Neuron (in vitro differentiated cells): ENCODE measurements at regions not wholly inside any gene's neighbourhood (a gene's known extent, or its start where the extent isn't known, plus 50 kb on each side); places are given as distances from the start of the nearest gene placed in this dataset.
"Not testable (repeated sequence)": the region's sequence is repeated elsewhere in the genome, so short reads cannot be mapped to it uniquely, and the experiment has no call there.

Experiments
- H2AFZ ChIP-seq: one replicate; pipeline ENCODE4 v1.6.1; 2013; ENCODE audit warnings: low read depth, mild to moderate bottlenecking, inconsistent platforms, low read length, moderate library complexity
- H3K27me3 ChIP-seq: one replicate; pipeline ENCODE4 v1.6.1; 2013; ENCODE audit warnings: low read length; ENCODE audit not compliant: insufficient read depth
- H3K36me3 ChIP-seq: one replicate; pipeline ENCODE4 v1.6.1; 2013; ENCODE audit warnings: low read length; ENCODE audit not compliant: insufficient read depth
- H3K4me1 ChIP-seq: one replicate; pipeline ENCODE4 v1.6.1; 2013; ENCODE audit warnings: low read length; ENCODE audit not compliant: insufficient read depth
- H3K4me3 ChIP-seq: 2 replicates; pipeline ENCODE4 v1.5.1; 2013; ENCODE audit warnings: mild to moderate bottlenecking, low read length, moderate library complexity
- H3K9me3 ChIP-seq: one replicate; pipeline ENCODE4 v1.6.1; 2013; ENCODE audit warnings: low read length

- Histone ChIP-seq H3K4me1 (no peaks in the 10 kb centered on the region), H3K27me3 (peaks cover 37% of the 10 kb centered on the region), H3K4me3 (no peak overlapping the region), H3K9me3 (no peaks in the 10 kb centered on the region), H2AFZ (no peak overlapping the region), H3K36me3 (no peaks in the 10 kb centered on the region)
Observed at GRCh38 chr10:100624298-100624697, 88.6 kb downstream of the HIF1AN start.

GRCh38 chr10:100625816-100626215 is 90.1 kb downstream of the HIF1AN start:
- Histone ChIP-seq H2AFZ (no peak overlapping the region), H3K27me3 (peaks cover 37% of the 10 kb centered on the region), H3K4me3 (no peak overlapping the region), H3K36me3 (no peaks in the 10 kb centered on the region), H3K9me3 (no peaks in the 10 kb centered on the region), H3K4me1 (no peaks in the 10 kb centered on the region)

- H3K4me3 ChIP-seq, result no peak overlapping the region
- H2AFZ ChIP-seq, result no peak overlapping the region
- H3K36me3 ChIP-seq, result no peaks in the 10 kb centered on the region
- no peaks in the 10 kb centered on the region for H3K4me1 ChIP-seq
- H3K27me3 ChIP-seq, result peaks cover 39% of the 10 kb centered on the region
- no peaks in the 10 kb centered on the region for H3K9me3 ChIP-seq
Observed at GRCh38 chr10:100628061-100628460, 92.3 kb downstream of the HIF1AN start.

GRCh38 chr10:100631192-100631591 is 95.4 kb downstream of the HIF1AN start:
- peaks cover 31% of the 10 kb centered on the region for H3K27me3 ChIP-seq
- H3K4me1 ChIP-seq, result no peaks in the 10 kb centered on the region

GRCh38 chr10:100632027-100632426 is 96.3 kb downstream of the HIF1AN start:
- Histone ChIP-seq H3K36me3 (no peaks in the 10 kb centered on the region), H3K27me3 (peaks cover 32% of the 10 kb centered on the region), H3K4me1 (no peaks in the 10 kb centered on the region), H3K4me3 (no peak overlapping the region), H3K9me3 (no peaks in the 10 kb centered on the region), H2AFZ (no peak overlapping the region)

More at GRCh38 chr10:100631192-100631591, 95.4 kb downstream of the HIF1AN start:
- H3K4me3 ChIP-seq, result no peak overlapping the region
- H2AFZ ChIP-seq, result no peak overlapping the region
- H3K36me3 ChIP-seq, result no peaks in the 10 kb centered on the region
- no peaks in the 10 kb centered on the region for H3K9me3 ChIP-seq

- Histone ChIP-seq H2AFZ (no peak overlapping the region), H3K36me3 (no peaks in the 10 kb centered on the region), H3K27me3 (peaks cover 35% of the 10 kb centered on the region)
Observed at GRCh38 chr10:100634034-100634433, 98.3 kb downstream of the HIF1AN start.

GRCh38 chr10:100636848-100637553 is 101.3 kb downstream of the HIF1AN start:
- Histone ChIP-seq H3K36me3 (no peaks in the 10 kb centered on the region), H3K4me3 (no peak overlapping the region), H3K27me3 (peaks cover 48% of the 10 kb centered on the region)

More at GRCh38 chr10:100634034-100634433, 98.3 kb downstream of the HIF1AN start:
- no peak overlapping the region for H3K4me3 ChIP-seq
- H3K4me1 ChIP-seq, result peaks cover 5% of the 10 kb centered on the region
- no peaks in the 10 kb centered on the region for H3K9me3 ChIP-seq

GRCh38 chr10:100637785-100638184 is 102.0 kb downstream of the HIF1AN start:
- Histone ChIP-seq H3K36me3 (no peaks in the 10 kb centered on the region), H3K4me1 (peaks cover 5% of the 10 kb centered on the region), H3K27me3 (peaks cover 52% of the 10 kb centered on the region), H3K4me3 (no peak overlapping the region), H2AFZ (no peak overlapping the region), H3K9me3 (no peaks in the 10 kb centered on the region)

More at GRCh38 chr10:100636848-100637553, 101.3 kb downstream of the HIF1AN start:
- H3K4me1 ChIP-seq, result peaks cover 5% of the 10 kb centered on the region
- H2AFZ ChIP-seq, result no peak overlapping the region
- H3K9me3 ChIP-seq, result no peaks in the 10 kb centered on the region

- H3K27me3 ChIP-seq, result peaks cover 55% of the 10 kb centered on the region
- H3K4me3 ChIP-seq, H3K36me3 ChIP-seq, H3K9me3 ChIP-seq, H3K4me1 ChIP-seq, H2AFZ ChIP-seq: not testable (repeated sequence)
Observed at GRCh38 chr10:100638969-100639368, 103.2 kb downstream of the HIF1AN start.

- peaks cover 5% of the 10 kb centered on the region for H3K4me1 ChIP-seq
- H3K4me3 ChIP-seq, result no peak overlapping the region
- H3K36me3 ChIP-seq, result no peaks in the 10 kb centered on the region
- no peaks in the 10 kb centered on the region for H3K9me3 ChIP-seq
- H2AFZ ChIP-seq, result no peak overlapping the region
- H3K27me3 ChIP-seq, result peaks cover 59% of the 10 kb centered on the region
Observed at GRCh38 chr10:100642295-100642994, 102.9 kb upstream of the PAX2 start.

GRCh38 chr10:100645091-100645490 is 100.3 kb upstream of the PAX2 start:
- no peak overlapping the region for H2AFZ ChIP-seq
- no peaks in the 10 kb centered on the region for H3K9me3 ChIP-seq
- no peaks in the 10 kb centered on the region for H3K4me1 ChIP-seq
- H3K36me3 ChIP-seq, result no peaks in the 10 kb centered on the region
- H3K4me3 ChIP-seq, result no peak overlapping the region
- H3K27me3 ChIP-seq, result peaks cover 51% of the 10 kb centered on the region

- peaks cover 48% of the 10 kb centered on the region for H3K27me3 ChIP-seq
- no peaks in the 10 kb centered on the region for H3K9me3 ChIP-seq
- H3K4me1 ChIP-seq, result no peaks in the 10 kb centered on the region
- H2AFZ ChIP-seq, result no peak overlapping the region
- H3K4me3 ChIP-seq, result no peak overlapping the region
- H3K36me3 ChIP-seq, result no peaks in the 10 kb centered on the region
Observed at GRCh38 chr10:100645613-100646392, 99.6 kb upstream of the PAX2 start.

GRCh38 chr10:100647928-100648327 is 97.5 kb upstream of the PAX2 start:
- H3K27me3 ChIP-seq, result peaks cover 40% of the 10 kb centered on the region
- H3K4me1 ChIP-seq, result peaks cover 2% of the 10 kb centered on the region
- H3K4me3 ChIP-seq, result no peak overlapping the region
- H3K36me3 ChIP-seq, result no peaks in the 10 kb centered on the region
- H2AFZ ChIP-seq, result no peak overlapping the region
- H3K9me3 ChIP-seq, result no peaks in the 10 kb centered on the region
